Inflammatory macrophage treated with lipopolysaccharide for 4 hours (primary cell): ENCODE measurements at regions not wholly inside any gene's neighbourhood (a gene's known extent, or its start where the extent isn't known, plus 50 kb on each side); places are given as distances from the start of the nearest gene placed in this dataset.

Experiments used
- DNase-seq: peaks from one replicate; pipeline ENCODE4 v3.0.0-alpha.2; 2020

DNA sequence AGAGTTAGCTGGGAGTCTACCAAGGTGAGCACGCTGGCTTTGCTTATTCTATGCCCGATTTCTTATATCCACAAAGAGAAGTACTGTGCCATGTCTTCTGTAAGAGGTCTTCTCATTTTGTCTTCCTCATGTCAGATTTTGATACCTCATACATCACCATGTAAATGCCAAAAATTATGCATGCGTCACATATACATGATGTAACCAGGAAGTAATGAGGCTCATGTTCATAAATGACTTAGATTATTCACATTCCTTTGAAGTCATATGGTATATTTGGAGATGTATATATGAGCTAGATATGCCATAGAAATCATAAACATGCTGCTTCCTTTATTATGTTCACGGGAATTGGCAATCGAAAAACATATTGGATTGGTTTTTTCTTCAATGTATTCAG is 97.7 kb upstream of the CELF2 start:
- DNase-seq: no peak

DNA sequence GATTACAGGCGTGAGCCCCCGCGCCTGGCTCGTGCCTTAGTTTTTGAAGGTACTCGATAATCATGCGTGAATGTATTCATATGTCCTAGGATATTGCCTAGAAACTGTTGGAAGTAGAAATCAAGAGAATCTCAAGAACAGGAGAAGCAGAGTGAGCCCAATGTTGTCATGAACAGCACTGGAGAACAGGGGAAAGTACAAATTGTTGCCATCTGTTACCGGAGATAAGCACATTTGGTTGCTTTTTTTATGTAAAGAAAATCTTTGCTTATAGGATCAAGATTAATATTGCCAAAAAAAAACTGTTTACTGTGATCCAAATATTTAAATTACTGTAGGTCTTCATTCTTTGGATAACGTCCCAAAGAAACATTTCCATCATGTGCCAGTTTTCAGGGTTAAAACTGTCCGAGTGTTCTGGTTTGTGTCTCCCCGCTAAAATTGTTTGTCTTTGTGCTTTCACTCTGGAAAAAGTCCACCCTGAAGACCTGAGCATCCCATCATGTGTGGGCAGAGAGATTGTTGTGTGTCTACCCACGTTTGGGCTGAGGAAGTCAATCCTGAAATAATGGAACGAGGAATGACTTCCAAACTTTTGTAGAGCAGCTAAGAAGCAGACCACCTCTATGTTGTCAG is 95.7 kb upstream of the CELF2 start:
- DNase-seq: no peak

DNA sequence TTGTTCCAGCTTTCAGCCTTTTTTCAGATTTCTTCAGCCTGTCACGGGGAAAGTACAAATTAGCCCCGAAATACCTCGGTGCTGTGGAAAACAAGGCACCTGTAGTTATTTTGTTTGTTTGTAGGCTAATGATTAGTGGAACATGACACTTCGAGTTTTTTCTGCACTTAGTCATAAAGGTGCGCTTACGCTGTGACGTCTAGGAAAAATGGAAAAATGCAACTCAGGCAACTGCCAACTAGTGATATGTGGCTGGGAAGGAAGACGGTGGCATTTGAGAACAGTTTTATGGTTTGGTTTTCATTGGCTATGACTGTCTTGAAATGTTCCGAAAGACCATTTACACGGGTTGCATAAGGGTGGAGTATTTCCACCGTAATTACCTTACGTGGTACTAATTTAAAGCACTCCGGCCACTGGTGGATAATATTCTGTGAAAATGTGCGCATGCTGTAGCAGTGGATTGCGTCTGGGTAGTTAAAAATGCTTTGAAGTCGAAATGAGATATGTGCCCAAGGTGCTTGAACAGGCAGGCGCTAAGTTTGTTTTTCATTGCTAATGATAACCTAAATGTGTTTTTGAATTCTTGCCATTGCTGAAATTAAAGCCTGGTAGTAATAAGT is 94.5 kb upstream of the CELF2 start:
- DNase-seq: no peak

DNA sequence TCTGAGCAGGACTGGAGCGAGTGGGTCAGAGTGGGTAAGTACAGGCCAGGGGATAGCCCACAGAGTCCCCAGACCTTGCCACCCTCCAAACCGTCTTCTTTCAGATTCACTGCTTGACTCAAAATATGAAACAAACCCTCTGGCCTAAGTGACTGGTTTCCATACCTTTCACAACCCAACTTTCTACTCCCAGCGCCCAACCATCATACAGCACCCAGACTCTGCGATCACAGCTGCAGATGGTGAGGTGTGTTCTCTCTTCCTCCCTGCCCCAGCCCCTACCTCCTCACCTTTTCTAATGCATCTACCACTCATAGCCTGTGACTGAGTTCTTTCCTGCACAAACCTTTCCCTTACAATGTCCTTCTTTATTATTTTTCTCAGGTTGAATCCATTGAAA is 92.0 kb upstream of the CELF2 start:
- no peak for DNase-seq

DNA sequence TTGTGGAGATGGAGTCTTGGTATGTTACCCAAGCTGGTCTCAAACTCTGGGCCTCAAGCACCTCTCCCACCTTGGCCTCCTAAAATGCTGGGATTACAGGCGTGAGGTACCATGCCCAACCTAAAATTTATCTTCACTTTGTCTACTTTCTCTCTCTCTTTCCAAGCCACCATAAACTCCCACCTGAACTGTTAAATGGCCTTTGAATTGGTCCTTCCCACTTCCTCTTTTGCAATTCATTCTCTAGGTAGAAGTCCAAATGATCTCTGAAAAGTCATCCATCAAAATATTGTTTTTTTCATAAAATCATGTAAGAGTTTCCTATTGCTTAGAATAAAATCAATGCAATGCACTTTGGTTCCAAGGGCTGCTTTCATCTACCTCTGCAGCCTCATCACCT is 90.1 kb upstream of the CELF2 start:
- no peak for DNase-seq

DNA sequence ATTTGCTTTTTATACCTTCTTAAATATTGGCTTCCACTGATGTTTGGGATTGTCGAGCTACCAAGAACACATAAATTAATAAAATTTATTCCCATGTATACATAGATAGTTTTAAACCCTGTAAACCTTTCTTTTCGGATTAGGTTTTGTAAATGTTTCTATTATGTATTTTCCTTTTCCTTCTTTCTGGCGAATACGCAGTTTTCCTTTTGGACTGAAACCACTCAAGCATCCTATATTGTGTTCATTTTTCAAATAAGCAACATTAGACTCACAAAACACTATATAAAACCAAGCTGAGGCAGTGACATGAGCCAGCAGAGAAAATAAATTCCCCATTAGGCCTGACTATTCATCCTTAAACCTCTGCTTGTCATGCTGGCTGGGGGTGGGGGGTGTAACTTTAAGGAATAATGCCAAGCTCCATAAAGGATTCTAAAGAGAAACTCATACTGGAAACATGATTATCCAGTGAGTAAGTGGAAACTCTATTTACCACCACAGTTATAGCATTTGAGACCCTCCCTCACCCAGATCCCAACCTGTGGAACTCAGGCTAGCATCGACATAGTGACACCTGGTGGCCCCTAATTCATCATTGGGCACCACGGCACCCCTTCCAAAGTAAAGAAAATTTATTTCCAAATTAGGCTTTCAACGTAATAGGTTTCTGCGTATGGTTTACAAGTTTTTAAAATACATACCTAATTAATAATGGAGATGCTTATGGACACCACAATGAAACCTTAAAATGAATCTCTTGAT is 86.5 kb upstream of the CELF2 start:
- no peak for DNase-seq

DNA sequence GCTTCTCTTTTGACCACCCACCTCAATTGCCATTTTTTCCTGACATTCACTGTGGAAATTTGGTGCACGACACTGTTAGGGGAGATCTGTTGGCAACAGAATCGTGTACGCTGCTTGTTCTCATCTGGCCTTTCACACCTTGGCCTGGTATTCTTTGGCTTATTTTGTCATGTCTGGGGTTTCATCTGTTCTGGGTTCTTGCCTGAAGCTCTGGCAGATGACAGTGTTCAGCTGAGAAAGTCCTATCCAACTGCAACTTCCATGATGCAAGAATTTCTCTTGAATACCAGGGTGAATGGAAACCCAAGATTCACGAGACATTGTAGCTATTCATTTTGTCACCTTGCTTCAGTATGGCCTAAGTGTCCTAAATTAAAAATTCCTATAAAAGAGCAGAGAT is 82.6 kb upstream of the CELF2 start:
- DNase-seq: no peak

DNA sequence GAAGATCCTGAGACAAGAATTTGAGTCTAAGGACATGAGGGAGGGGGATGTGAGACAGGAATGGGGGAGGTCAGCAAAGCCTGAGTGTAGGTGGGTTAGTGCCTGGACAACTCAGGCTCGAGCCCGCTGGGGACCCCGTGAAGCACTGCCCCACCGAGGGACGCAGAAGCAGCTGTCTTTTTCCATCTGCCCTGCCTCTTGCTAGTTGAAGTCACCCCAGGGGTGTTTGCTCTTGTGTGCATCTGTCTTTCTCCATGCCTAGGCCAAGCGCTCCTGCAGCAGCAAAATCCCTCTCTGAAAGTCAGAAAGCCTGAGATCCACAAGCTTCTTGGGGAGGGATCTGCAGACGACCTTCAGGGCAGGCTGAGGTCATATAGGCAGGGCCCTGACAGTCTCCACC is 79.0 kb upstream of the CELF2 start:
- DNase-seq: no peak

DNA sequence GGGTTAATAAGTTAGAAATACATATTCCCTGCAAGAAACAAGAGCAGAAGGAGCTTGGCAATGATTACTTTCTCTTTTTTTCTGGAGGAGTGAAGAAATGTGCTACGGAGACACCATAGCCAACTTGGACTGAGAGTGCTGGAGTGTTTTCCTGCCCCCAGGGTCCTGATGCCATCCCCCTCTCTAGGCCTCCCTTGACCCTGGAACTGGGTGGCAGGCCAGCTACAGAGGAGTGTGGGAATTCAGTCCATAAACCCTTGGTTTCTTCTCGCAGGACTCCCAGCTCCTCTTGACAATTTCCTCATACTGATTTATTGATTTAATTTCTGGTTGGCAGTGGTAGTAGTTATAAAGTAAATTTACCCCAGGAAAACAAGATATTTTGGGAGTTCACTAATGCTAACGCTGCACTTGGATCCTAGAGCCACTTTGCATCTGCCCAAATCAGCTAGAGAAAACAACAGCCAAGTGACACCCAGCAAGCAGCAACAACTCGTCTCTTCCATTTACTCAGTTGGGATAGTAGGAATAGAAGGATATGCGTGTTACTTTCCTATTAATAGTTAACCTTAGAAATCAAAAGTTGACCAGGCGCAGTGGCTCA is 76.4 kb upstream of the CELF2 start:
- no peak for DNase-seq

DNA sequence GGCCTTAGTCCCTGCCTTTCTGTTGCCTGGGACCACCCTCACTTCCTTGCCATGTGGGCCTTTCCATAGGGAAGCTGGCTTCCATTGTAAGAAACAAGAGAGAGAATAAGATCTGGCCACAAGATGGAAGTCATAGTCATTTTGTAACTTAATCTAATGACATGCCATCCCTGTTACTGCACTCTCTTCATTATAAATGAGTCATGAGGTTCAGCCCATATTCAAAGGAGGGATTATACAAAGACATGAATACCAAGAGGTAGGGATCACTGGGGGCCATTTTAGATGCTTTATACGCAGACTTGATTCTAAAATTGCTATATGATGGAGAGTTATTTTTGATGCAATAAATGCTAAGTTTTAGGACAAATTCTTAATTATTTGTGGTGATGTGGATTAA is 75.2 kb upstream of the CELF2 start:
- DNase-seq: no peak

DNA sequence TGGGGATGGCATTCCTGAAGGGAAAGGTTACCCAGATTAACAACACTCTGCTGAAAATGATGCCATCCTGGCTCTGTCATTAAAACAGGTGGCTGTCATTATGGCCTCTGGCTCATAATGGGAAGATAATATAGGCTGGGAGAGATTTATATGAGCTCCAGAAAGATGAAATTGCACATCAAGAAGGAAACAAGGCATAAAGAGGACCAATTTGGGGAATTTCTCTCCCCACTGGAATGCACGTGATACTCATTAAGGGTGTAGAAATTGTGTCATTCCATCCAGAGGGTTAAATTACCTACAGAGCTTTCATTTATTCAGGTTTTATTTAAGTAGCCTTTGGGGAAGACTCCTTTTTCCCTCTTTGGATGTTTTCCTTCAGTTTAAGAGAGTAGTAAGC is 71.6 kb upstream of the CELF2 start:
- DNase-seq: no peak

DNA sequence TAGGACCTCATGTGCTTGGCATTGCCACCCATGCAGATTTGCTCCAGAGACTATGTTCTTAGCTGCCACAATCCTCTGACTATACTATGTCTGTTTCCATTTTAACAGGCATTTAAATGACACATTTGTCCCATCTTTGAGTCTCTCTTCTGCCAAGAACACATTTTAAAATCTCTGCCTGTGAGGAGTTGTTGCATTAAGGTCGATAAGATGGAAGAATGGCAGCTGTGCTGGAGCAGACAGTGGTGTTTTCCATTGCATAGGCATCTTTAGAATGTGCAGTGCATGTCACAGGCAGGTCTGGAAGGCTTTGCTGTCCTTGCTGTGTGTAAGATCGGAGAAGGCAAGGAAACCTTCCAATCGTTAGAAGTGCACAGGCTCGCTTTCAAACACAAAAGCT is 70.9 kb upstream of the CELF2 start:
- no peak for DNase-seq

DNA sequence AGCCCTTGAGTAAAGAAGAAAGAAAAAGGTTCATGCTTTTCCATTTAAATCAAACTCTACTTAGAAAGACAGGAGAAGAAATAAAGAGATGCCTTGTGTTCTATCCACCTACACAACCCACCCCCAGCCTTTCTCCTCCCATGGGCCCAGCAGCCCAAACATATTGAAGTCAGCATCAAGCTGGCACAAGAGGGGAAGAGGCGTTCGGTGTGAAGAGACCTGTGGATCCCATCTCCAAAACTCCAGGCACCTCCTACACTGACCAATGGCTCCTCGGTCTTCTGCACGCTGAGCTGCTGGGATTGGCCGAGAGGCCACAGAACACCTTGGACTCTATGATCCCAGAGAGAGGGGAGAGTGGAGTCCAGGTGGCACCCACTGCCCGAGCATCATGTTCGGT is 66.0 kb upstream of the CELF2 start:
- no peak for DNase-seq

DNA sequence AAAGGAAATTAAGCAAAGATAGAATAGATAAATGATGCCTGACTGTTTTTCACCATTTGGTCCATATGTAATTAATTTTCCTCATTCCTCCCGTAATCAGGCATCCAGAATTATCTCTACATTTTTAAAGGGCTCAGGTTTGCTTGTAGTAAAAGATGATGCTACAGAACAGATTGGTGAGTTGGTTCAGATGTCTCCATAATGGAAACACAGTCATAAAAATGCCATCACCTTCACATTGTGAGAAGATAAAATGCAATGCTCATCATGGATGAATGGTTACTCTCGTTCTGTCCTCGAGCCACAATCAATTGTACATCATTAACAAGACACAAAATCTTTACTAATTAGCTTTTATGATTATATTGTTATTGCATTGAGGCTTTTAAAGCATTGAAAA is 64.9 kb upstream of the CELF2 start:
- no peak for DNase-seq

DNA sequence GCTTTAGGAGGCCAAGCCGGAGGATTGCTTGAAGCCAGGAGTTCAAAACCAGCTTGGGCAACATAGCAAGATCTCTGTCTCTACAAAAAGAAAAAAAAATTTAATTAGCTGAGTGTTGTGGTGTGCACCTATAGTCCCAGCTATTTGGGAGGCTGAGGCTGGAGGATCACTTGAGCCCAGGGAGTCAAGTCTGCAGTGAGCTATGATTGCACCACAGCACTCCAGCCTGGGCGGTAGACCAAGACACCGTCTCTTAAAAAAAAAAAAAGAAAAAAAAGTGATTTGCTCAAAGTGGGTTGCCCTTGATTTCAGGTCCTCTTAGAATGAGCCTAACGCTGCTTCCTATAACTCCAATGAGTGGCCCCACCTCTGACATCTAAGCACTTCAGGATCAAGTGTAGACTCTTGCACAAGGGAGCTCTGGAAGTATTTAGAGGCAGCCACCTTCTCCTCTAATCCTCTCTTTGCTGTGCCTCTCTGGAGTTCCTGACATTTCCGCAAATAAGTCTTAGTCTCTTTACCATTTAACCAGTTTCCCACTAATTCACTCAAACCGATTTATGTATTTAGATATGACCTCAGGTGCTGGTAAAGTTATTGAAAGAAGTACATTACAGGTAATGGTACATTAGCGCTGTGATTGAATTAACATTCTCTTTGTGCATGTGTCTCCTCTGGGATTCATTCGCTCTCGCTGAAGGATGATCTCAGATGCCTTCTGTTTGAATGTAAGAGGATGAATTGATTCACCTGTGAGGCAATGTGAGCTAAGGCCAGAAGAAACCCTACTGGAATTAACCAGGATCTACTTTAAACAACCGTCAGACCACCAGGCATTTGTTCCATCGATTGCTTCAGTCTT is 60.8 kb upstream of the CELF2 start:
- no peak for DNase-seq

DNA sequence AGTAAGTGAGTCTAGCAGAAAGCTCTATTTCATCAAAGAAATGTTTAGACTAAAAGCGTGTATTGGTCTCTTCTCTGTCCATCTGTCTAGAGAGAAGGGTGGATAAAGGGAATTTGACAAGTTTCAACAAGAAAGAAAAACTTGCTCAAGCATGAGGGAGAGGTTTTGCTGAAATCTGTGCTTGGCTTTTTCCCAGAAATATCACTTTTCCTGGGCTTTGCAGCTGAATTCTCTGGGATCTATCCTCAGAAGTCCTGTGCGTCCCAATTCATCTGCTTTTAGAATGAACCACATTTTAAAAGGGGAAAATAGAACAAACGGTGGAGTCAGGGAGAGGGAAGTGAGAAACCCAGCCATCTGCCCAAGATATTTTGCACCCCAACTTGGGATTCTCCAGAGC is 59.6 kb upstream of the CELF2 start:
- no peak for DNase-seq

DNA sequence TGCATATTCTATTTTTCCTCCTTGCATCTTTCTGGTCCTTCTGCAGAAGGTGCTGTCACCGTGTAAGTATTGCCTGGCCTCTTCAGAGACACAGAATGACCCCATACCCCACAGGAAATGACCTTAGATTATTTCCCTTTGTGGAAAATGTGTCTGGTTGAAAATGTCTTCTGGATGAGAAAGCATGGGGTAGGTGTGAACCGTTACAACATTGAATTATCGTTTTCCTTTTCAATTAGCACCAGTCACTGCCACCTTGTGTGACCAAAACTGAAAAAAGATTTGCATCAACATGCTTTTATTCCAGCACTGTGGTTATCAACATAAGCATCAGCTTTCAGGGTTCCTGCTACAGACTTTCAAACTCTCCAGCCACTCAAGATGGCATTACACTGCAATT is 58.0 kb upstream of the CELF2 start:
- DNase-seq: no peak

DNA sequence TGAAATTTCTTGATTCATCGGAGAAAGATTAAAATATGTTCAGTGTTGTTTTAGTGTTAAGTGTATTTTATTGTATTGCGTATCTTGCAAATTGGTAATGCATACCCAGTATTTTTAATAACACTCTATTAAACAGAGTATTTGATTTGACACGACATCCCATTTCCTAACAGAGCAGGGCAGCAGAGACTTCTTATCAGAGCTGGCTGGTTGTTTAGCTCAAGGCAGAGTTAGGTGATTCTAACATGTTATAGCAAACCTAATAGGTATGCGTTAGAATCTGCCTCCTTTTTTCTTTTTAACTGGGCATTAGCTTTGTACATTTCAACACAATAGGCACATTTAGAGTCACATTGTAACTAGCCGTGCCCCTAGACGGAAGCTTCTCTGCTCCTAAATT is 57.1 kb upstream of the CELF2 start:
- no peak for DNase-seq

DNA sequence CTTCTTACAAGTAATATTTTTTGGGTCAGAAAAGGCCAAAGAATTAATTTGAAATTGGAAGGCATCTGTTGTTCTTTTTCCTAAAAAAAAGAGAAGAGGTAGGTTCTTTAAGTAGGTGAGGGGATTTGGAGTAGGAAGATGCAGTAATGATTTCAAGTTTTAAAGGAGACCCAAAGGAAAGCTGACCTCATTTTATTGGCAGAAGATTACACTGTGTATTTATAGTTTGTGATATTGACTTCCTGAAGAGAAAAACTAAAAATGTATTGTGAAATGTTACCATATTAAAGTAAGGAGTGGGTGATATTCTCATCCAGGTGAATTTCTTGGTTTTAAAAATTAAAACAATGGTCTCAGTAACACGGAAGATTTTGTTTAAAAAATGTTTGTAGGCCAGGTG is 56.6 kb upstream of the CELF2 start:
- no peak for DNase-seq

DNA sequence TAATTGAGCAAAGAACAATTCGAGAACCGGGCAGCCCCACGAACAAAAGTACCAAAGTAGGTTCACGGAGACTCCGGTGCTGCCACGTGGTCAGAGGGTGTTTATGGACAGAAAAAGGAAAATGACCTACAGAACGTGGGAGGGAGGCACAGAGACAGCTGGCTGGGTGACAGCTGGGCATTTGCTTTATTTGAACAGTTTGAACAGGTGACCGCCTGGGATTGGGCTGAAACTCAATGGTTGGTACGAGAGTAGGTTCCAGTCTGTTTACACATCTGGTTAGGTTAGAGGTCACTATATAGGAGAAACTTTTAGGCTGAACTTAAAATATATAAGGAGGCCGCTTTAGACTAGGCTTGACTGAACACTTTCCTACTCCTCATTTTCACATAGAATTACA is 50.6 kb upstream of the CELF2 start:
- DNase-seq: no peak

DNA sequence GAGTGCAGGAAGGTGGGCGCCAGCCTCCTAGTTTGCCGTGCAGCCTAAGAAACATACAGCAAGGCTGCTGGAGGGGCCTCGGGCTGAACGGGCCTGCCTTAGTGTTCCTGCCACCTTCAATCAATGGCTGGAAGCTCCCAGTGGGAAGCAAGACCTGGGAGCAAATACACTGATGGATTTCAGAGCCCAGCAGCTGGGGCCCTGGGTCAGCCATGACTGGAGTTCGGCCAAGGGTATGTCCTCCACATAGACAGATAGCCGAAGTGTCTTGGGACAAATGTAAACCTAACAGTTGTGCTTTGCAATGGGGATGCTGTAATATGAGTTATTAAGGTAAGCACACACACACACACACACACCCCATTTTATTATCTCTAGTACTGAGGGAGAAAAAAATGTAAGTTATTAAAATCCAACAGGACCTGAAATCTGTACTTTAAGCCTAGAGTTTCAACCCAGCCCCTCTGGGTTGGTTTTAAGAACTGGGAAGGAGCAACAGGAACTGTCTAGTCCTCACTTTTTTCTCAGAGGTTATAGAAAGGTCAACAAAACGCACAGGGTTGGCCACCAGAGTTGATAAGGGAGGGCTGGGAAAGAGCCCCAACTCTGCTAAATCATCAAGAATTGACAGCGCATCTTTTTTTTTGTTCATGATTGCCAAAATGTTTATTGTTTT is 50.0 kb upstream of the CELF2 start:
- no peak for DNase-seq
